ENCODE measurements at regions not wholly inside any gene's neighbourhood (a gene's known extent, or its start where the extent isn't known, plus 50 kb on each side); places are given as distances from the start of the nearest gene placed in this dataset.

DNA sequence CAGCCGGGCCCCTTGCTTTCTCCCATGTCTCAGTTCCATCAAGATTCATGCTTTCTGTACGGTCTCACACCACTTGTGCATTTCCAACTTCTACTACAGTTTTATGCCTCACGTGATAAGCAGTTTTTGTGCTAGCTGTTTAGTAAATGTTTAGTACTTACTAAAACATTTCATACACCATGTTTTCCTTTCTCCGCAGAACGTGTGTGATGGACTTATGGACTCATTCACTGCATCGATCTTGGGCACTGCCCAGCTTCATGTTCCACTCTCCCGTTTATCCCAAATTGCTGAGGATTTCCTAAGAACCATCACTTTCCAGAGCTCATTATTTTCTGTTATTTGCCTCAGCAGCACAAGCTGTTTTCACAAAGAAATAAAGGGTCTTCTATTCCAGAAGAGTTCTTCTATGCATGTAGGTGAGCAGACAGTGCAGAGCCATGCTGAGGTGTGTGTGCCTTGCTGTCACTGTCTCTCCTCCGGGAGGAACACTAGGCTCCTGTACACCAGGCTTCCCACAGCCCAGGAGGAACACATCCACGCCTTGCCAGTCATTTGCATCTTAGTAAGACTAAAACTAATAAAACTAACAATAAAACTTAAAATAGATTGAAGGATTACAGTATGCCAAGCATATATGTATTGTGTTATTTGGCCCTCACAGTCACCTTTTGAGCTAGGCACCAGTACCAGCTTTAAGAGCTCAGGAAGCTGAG, 90.3 kb upstream of the EEA1 start:
- TF ChIP-seq RAD21 (IDR thresholded peaks at IDR 0.05; ENCODE audit: low read length) = no peak
- TF ChIP-seq, protein P1, sequence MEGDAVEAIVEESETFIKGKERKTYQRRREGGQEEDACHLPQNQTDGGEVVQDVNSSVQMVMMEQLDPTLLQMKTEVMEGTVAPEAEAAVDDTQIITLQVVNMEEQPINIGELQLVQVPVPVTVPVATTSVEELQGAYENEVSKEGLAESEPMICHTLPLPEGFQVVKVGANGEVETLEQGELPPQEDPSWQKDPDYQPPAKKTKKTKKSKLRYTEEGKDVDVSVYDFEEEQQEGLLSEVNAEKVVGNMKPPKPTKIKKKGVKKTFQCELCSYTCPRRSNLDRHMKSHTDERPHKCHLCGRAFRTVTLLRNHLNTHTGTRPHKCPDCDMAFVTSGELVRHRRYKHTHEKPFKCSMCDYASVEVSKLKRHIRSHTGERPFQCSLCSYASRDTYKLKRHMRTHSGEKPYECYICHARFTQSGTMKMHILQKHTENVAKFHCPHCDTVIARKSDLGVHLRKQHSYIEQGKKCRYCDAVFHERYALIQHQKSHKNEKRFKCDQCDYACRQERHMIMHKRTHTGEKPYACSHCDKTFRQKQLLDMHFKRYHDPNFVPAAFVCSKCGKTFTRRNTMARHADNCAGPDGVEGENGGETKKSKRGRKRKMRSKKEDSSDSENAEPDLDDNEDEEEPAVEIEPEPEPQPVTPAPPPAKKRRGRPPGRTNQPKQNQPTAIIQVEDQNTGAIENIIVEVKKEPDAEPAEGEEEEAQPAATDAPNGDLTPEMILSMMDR (conservative IDR thresholded peaks at IDR 0.05; ENCODE audit: low read depth, low read length) = no peak
- TF ChIP-seq POLR2A (IDR thresholded peaks at IDR 0.05; ENCODE audit: low read depth, low read length) = no peak
- no peak for TF ChIP-seq MAZ (IDR thresholded peaks at IDR 0.05; ENCODE audit: borderline replicate concordance, low read depth, low read length)
- TF ChIP-seq BHLHE40 (IDR thresholded peaks at IDR 0.05; ENCODE audit: low read depth, low read length) = no peak
- TF ChIP-seq MXI1 (IDR thresholded peaks at IDR 0.05; ENCODE audit: borderline replicate concordance, low read depth, low read length) = no peak
- TF ChIP-seq CEBPB (IDR thresholded peaks at IDR 0.05; ENCODE audit: low read depth, low read length) = no peak
- TF ChIP-seq, protein P2, sequence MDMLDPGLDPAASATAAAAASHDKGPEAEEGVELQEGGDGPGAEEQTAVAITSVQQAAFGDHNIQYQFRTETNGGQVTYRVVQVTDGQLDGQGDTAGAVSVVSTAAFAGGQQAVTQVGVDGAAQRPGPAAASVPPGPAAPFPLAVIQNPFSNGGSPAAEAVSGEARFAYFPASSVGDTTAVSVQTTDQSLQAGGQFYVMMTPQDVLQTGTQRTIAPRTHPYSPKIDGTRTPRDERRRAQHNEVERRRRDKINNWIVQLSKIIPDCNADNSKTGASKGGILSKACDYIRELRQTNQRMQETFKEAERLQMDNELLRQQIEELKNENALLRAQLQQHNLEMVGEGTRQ (IDR thresholded peaks at IDR 0.05; ENCODE audit: low read depth, low read length) = no peak
- no peak for TF ChIP-seq CHD1 (IDR thresholded peaks at IDR 0.05; ENCODE audit: low read depth, low read length)
- no peak for TF ChIP-seq RFX5 (IDR thresholded peaks at IDR 0.05; ENCODE audit: low read depth, low read length)
- no peak for TF ChIP-seq FOS (IDR thresholded peaks at IDR 0.05; ENCODE audit: low read depth, low read length)
- no peak for TF ChIP-seq MAFK (IDR thresholded peaks at IDR 0.05; ENCODE audit: low read depth, low read length)
- TF ChIP-seq NFE2L2 (IDR thresholded peaks at IDR 0.05; ENCODE audit: low read depth, low read length) = no peak
- no peak for TF ChIP-seq RCOR1 (IDR thresholded peaks at IDR 0.05; ENCODE audit: insufficient replicate concordance, low read length)

All from IMR-90 (cell line).